GM18508 (cell line): ENCODE measurements at regions not wholly inside any gene's neighbourhood (a gene's known extent, or its start where the extent isn't known, plus 50 kb on each side); places are given as distances from the start of the nearest gene placed in this dataset.
"Not testable (repeated sequence)": the region's sequence is repeated elsewhere in the genome, so short reads cannot be mapped to it uniquely, and the experiment has no call there.

Experiments used
- ATAC-seq: cut with Tn5 transposase; IDR thresholded peaks from one replicate; pipeline ENCODE4 v1.9.1; 2021; ENCODE audit warnings: moderate number of reproducible peaks; ENCODE audit not compliant: insufficient read depth, unreplicated experiment

- ATAC-seq = no peak
These were observed 651.4 kb upstream of the NECTIN3 start for GRCh38 chr3:110420158-110420641.

- no peak for ATAC-seq
These were observed 648.3 kb upstream of the NECTIN3 start for GRCh38 chr3:110423276-110423675.

DNA sequence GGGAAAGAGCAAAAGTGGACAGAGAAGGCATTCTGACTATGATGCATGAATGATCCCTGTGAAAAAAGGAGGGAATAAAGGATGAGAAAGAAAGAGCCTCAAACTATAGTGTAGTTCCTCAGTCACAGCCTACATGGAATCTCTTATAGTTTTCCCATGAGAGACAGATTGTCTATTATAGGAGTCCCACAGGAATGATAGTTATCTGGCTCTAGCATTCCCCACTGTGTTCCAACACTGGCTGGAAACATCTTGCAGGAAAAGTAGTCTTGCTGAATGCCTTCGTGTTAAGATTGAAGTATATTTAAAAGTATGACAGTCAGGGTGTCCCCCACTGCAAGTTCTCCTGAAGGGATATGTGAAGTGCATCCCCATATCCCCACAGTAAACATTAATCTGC lies 641.5 kb upstream of the NECTIN3 start:
- ATAC-seq = no peak

GRCh38 chr3:110436209-110436608 lies 635.4 kb upstream of the NECTIN3 start:
- ATAC-seq = no peak

DNA sequence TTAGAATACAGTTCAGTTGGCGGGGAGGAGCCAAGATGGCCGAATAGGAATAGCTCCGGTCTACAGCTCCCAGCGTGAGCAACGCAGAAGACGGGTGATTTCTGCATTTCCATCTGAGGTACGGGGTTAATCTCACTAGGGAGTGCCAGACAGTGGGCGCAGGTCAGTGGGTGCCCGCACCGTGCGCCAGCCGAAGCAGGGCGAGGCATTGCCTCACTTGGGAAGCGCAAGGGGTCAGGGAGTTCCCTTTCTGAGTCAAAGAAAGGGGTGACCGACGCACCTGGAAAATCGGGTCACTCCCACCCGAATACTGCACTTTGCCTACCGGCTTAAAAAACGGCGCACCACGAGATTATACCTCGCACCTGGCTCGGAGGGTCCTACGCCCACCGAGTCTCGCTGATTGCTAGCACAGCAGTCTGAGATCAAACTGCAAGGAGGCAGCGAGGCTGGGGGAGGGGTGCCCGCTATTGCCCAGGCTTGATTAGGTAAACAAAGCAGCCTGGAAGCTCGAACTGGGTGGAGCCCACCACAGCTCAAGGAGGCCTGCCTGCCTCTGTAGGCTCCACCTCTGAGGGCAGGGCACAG lies 631.5 kb upstream of the NECTIN3 start:
- ATAC-seq = not testable (repeated sequence)

GRCh38 chr3:110454066-110454465 lies 617.5 kb upstream of the NECTIN3 start:
- ATAC-seq = no peak

DNA sequence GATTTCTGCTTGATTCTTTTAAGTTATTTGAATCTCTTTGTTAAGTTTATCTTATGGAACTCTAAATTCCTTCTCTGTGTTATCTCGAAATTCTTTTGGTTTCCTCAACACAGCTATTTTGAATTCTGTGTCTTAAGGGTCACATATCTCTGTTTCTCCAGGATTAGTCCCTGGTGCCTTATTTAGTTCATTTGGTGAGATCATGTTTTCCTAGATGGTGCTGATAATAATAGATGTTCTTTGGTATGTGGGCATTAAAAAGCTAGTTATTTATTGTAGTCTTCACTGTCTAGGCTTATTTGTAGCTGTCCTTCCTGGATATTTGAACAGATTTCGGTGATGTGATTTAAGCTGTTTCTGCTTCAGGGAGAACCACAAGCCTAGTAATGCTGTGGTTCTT lies 615.6 kb upstream of the NECTIN3 start:
- no peak for ATAC-seq

DNA sequence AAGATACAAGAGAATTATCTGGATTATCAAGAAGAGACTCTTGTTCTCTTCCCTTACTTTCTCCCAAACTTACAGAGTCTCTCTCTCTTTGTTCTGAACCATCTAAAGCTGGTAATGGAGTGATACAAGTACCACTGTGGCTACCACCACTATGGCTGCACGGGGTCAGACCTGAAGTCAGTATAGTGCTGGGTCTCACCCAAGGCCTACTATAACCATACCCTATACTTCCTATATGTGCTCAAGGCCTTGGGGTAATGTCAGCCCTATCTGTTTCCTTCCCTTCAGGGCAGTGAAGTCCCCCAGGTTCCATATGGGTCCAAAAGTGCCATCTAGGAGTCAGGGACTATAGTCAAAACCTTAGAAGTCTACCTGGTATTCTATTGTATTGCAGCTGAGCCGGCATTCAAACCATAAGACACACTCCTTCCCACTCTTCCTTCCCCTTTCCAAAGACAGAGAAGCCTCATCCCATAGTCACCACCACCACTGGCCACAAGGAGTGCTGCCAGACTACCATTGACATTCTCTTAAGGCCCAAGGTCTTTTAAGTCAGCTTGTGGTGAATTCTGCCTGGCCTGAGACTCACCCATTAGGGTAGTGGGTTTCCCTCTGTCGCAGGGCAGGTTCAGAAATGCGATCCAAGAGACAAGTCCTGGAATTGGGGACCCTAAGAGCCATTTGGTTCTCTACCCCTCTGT lies 615.0 kb upstream of the NECTIN3 start:
- no peak for ATAC-seq

DNA sequence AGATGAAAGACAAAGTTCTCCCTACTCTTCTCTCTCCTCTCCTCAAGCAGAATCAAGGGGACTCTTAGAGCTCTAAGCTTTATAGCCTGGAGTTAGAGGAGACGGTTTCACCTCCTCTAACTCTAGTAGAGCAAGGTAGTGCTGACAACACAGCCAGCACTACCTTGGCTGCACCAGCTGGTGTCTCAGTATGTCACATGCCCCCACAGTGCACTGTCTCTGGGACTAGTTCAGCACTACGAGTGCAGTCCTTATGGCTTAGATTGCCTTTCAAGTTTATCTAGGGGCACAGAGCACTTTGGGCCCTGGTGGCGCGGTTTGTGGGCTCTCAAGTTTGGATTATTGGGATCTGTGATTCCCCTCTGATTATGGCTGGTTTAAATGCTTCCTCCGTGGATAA lies 614.1 kb upstream of the NECTIN3 start:
- no peak for ATAC-seq

DNA sequence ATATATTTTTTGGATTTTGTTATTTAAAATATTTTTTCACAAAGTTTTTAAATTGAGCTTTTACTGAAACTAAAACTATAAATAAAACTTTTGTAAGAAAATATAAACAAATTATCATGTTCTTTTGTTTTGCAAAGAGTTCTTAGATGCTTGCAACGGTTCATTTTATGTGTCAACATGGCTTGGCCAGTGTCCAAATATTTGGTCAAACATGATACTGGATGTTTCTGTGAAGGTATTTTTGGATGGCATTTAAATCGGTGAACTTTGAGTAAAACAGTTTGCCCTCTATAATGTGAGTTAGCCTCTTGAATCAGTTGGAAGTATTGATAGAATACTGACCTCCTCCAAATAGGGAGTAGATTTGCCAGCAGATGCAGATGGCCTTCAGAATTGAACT lies 612.6 kb upstream of the NECTIN3 start:
- ATAC-seq = no peak

- ATAC-seq = no peak
These were observed 601.3 kb upstream of the NECTIN3 start for GRCh38 chr3:110470310-110470709.

GRCh38 chr3:110473405-110473804 lies 598.2 kb upstream of the NECTIN3 start:
- ATAC-seq = no peak

GRCh38 chr3:110474397-110474796 lies 597.2 kb upstream of the NECTIN3 start:
- no peak for ATAC-seq

DNA sequence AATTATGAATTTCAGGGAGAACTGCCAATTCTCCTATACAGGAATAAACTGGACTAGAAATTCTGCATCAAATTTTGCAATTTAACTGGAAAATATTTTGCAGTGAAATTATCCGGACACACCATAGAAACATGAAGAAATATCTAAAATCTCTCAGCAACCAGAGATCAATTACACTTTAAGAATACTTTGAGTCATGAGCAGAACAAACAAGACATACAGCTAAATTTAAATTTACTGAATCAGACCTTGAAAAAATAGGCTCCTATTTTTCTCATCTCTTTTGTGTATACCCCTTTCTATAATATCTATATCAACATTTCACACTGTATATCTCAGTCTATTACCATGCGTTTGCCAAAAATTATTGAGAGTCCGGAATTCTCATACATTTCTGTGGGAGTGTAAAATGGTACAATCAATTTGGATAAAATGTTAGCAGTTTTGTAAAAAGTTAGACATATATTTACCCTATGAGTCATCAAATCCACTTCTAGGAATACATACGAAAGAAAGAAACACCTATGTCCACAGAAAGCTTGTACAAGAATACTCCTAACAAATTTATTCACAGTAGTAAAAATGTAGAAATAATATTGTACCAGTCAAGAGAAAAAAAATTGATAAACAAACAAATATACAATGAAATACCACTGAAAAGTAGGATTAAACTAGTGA lies 593.1 kb upstream of the NECTIN3 start:
- ATAC-seq = no peak

DNA sequence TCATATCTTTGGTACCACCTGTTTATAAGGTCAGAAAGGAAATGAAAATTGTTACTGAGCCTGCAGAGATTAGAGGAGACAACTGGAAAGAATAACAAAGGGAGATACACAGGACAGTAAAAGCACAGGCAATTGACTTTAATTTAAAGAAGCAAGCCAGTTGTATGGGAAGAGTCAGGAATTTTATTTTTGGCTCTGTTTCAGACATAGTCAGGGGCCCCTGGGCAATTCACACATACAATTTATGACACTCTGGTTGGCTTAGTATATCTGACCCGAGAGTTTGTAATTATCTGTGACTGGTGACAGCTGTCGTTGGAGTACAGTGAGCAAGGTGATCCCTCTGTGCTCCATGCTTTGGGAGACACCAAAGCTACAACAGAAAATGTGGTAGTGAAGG lies 591.9 kb upstream of the NECTIN3 start:
- no peak for ATAC-seq

DNA sequence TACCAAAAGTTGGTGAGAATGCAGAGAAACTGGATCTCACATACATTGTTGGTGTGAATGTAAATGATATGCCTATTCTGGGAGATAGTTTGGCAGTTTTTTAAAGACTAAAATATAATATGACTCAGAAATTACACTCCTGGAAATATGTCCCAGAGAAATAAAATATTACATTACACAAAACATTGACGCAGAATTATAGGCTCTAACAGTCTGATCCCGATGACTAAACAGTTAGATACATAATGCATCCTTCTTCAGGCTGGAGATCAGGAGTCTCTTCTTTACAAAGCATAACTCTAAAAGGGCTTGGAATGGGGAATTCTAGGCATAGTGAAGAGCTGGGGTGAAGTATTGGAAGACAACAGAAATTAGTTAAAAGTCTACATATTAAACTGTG lies 586.2 kb upstream of the NECTIN3 start:
- ATAC-seq = no peak

- ATAC-seq = no peak
These were observed 583.8 kb upstream of the NECTIN3 start for GRCh38 chr3:110487840-110488239.

DNA sequence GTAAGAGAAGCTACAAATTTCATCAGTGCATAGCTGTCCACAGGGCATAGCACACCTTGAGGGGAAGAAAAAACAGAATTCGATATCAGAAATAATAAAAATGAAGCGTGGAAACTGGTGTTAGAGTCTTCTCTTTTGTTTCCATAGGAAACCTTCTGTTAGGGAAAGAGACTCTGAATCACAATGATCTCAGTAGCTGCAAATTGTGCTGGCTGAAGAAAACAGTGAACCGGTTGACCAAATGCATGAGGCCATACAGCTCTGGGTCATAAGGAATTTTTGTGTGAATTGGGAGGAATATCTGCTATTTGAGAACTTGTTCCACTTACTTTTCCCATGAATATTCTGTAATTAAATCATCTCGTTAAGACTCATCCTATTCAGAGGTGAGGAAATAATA lies 580.2 kb upstream of the NECTIN3 start:
- ATAC-seq = no peak

GRCh38 chr3:110492876-110493275 lies 578.7 kb upstream of the NECTIN3 start:
- ATAC-seq = no peak

- ATAC-seq = no peak
These were observed 578.1 kb upstream of the NECTIN3 start for GRCh38 chr3:110493438-110494092.

DNA sequence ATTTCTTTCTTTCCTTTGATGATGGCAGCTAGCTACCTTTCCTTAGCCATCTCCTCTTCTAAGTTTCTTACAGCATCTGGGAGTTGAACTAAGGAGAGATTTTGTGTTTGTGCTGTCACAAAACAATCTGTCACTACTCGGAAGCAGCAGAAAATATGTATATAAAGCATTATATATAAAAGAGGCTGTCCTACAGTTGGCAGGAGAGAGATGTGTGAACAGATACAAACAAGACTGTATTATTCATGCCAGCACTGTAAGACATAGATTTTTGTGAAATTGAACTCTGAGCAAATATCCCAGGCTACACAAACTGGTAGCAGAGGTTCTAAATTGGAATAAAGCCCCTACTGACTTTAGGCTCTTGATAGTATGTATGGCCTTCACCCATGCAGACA lies 577.5 kb upstream of the NECTIN3 start:
- ATAC-seq = no peak
